ENCODE measurements at regions not wholly inside any gene's neighbourhood (a gene's known extent, or its start where the extent isn't known, plus 50 kb on each side); places are given as distances from the start of the nearest gene placed in this dataset.
"Not testable (repeated sequence)": the region's sequence is repeated elsewhere in the genome, so short reads cannot be mapped to it uniquely, and the experiment has no call there.

- no peak overlapping the region for H3K4me3 Mint-ChIP-seq (ENCODE audit: unreplicated experiment)
- H3K27ac Mint-ChIP-seq (ENCODE audit: unreplicated experiment) = no peak overlapping the region
- DNase-seq (ENCODE audit: low spot score) = no peak
- H3K36me3 Mint-ChIP-seq (ENCODE audit: low read depth) = no peaks in the 10 kb centered on the region
- peaks cover 2% of the 10 kb centered on the region for H3K9me3 Mint-ChIP-seq (ENCODE audit: low read depth)
- H3K27me3 Mint-ChIP-seq (ENCODE audit: low read depth) = no peaks in the 10 kb centered on the region
- H3K4me1 Mint-ChIP-seq (ENCODE audit: low read depth) = peaks cover 3% of the 10 kb centered on the region
- no peak for TF ChIP-seq CTCF (IDR thresholded peaks at IDR 0.05)
Observed at GRCh38 chr3:177401375-177401774, 204.1 kb upstream of the TBL1XR1 start.

DNA sequence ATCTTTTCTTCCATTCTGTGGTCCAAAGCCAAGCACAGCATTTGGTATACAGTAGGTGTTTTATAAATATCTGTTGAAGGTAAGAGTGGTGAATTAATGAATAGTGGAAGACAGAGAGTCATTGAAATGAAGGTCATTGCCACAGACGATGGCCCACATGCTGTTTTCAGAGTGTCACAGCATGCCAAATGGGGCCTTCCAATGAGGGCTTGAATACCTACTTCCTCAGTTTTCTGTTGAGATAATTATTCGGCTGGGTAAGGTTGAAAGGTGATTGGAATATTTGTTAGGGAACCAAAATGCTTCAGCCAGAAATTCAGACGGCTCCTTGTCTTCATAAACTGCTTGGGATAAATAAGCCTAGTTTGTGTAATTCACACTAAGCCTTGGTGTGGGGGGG, 205.3 kb upstream of the TBL1XR1 start:
- TF ChIP-seq CTCF (IDR thresholded peaks at IDR 0.05) = no peak
- Mint-ChIP-seq H3K27ac (ENCODE audit: unreplicated experiment) (no peak overlapping the region), H3K9me3 (ENCODE audit: low read depth) (peaks cover 2% of the 10 kb centered on the region), H3K36me3 (ENCODE audit: low read depth) (no peaks in the 10 kb centered on the region), H3K27me3 (ENCODE audit: low read depth) (no peaks in the 10 kb centered on the region), H3K4me3 (ENCODE audit: unreplicated experiment) (no peak overlapping the region), H3K4me1 (ENCODE audit: low read depth) (peaks cover 3% of the 10 kb centered on the region)
- no peak for DNase-seq (ENCODE audit: low spot score)

- Mint-ChIP-seq H3K27ac (ENCODE audit: unreplicated experiment) (no peak overlapping the region), H3K4me1 (ENCODE audit: low read depth) (no peaks in the 10 kb centered on the region), H3K36me3 (ENCODE audit: low read depth) (no peaks in the 10 kb centered on the region), H3K9me3 (ENCODE audit: low read depth) (no peaks in the 10 kb centered on the region), H3K4me3 (ENCODE audit: unreplicated experiment) (no peak overlapping the region), H3K27me3 (ENCODE audit: low read depth) (no peaks in the 10 kb centered on the region)
- no peak for TF ChIP-seq CTCF (IDR thresholded peaks at IDR 0.05)
- no peak for DNase-seq (ENCODE audit: low spot score)
Observed at GRCh38 chr3:177405191-177405672, 207.9 kb upstream of the TBL1XR1 start.

DNA sequence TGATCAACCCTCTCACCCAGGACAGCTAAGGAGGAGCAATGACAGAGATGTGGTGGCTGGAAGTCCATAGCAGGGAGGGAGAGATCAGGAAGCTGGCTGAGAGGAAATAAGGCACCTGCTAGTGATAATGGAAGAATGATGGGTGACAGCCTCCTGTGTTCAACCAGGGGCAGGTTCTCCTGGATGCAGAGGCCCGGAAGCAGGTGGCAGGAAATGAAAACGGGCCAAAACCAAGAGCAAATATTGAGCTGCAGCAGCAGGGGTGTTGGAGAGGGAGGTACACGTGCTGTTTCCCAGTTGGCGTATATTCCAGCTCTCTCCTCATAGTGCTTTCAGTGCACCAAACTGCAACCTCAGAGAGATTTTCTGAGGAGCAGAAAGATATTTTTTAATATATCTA, 213.4 kb upstream of the TBL1XR1 start:
- H3K4me1 Mint-ChIP-seq (ENCODE audit: low read depth) = peaks cover 3% of the 10 kb centered on the region
- no peak overlapping the region for H3K27ac Mint-ChIP-seq (ENCODE audit: unreplicated experiment)
- no peak overlapping the region for H3K4me3 Mint-ChIP-seq (ENCODE audit: unreplicated experiment)
- H3K36me3 Mint-ChIP-seq (ENCODE audit: low read depth) = no peaks in the 10 kb centered on the region
- no peaks in the 10 kb centered on the region for H3K27me3 Mint-ChIP-seq (ENCODE audit: low read depth)
- H3K9me3 Mint-ChIP-seq (ENCODE audit: low read depth) = no peaks in the 10 kb centered on the region
- no peak for TF ChIP-seq CTCF (IDR thresholded peaks at IDR 0.05)
- DNase-seq (ENCODE audit: low spot score) = no peak

GRCh38 chr3:177411201-177411600, 213.9 kb upstream of the TBL1XR1 start:
- H3K27ac Mint-ChIP-seq (ENCODE audit: unreplicated experiment) = no peak overlapping the region
- H3K27me3 Mint-ChIP-seq (ENCODE audit: low read depth) = no peaks in the 10 kb centered on the region
- TF ChIP-seq CTCF (IDR thresholded peaks at IDR 0.05) = no peak
- H3K36me3 Mint-ChIP-seq (ENCODE audit: low read depth) = no peaks in the 10 kb centered on the region
- DNase-seq (ENCODE audit: low spot score) = no peak
- H3K9me3 Mint-ChIP-seq (ENCODE audit: low read depth) = no peaks in the 10 kb centered on the region
- H3K4me3 Mint-ChIP-seq (ENCODE audit: unreplicated experiment) = no peak overlapping the region
- H3K4me1 Mint-ChIP-seq (ENCODE audit: low read depth) = peaks cover 4% of the 10 kb centered on the region

DNA sequence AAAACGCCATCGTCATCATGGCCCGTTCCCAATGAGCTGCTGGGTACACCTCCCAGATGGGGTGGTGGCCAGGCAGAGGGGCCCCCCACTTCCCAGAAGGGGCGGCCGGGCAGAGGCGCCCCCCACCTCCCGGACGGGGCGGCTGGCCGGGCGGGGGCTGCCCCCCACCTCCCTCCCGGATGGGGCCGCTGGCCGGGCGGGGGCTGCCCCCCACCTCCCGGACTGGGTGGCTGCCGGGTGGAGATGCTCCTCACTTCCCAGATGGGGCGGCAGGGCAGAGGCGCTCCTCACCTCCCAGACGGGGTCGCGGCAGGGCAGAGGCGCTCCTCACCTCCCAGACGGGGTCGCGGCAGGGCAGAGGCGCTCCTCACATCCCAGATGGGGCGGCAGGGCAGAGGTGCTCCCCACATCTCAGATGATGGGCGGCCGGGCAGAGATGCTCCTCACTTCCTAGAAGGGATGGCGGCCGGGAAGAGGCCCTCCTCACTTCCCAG, 215.4 kb upstream of the TBL1XR1 start:
- not testable (repeated sequence) for DNase-seq (ENCODE audit: low spot score); H3K36me3 Mint-ChIP-seq (ENCODE audit: low read depth); H3K9me3 Mint-ChIP-seq (ENCODE audit: low read depth); H3K27me3 Mint-ChIP-seq (ENCODE audit: low read depth); H3K27ac Mint-ChIP-seq (ENCODE audit: unreplicated experiment); H3K4me3 Mint-ChIP-seq (ENCODE audit: unreplicated experiment)
- peaks cover 20% of the 10 kb centered on the region for H3K4me1 Mint-ChIP-seq (ENCODE audit: low read depth)

All from chondrocyte (in vitro differentiated cells).